ENCODE measurements at regions not wholly inside any gene's neighbourhood (a gene's known extent, or its start where the extent isn't known, plus 50 kb on each side); places are given as distances from the start of the nearest gene placed in this dataset.

- ChIA-PET POLR2A (ENCODE audit: partially characterized antibody) (no interaction called here), CTCF (ENCODE audit: partially characterized antibody) (no interaction called here)
- H3K36me3 Mint-ChIP-seq = no peaks in the 10 kb centered on the region
- intact Hi-C loops (cut with micrococcal nuclease) = no loop called here
- no peaks in the 10 kb centered on the region for H3K27me3 Mint-ChIP-seq
- Histone ChIP-seq H3K27me3 (ENCODE audit: insufficient read depth, low read length) (no peaks in the 10 kb centered on the region), H3K27ac (ENCODE audit: low read depth, low read length) (no peak overlapping the region), H3K4me1 (ENCODE audit: insufficient read depth, low read length) (peaks cover 11% of the 10 kb centered on the region), H3K4me3 (ENCODE audit: low read length in 2 of 2) (no peak overlapping the region), H3K36me3 (ENCODE audit: insufficient read depth, low read length) (no peaks in the 10 kb centered on the region), H3K9me3 (ENCODE audit: control insufficient read depth in 1 of 2, low read length in 2 of 2) (no peaks in the 10 kb centered on the region)
- no peak overlapping the region for H3K4me3 Mint-ChIP-seq
- H3K27ac Mint-ChIP-seq = peak overlapping the region in 2 of 7 donors; percentile 0 to 13
- H3K4me1 Mint-ChIP-seq = peaks cover 10 to 18% (median 15%) of the 10 kb centered on the region in 4 donors
- H3K9me3 Mint-ChIP-seq = peaks cover 0 to 2% (median 0%) of the 10 kb centered on the region in 8 donors
- DNase-seq = no peak
These were observed 53.8 kb upstream of the RGS1 start for GRCh38 chr1:192521734-192522133.

- Histone ChIP-seq H3K4me1 (ENCODE audit: insufficient read depth, low read length) (peaks cover 2% of the 10 kb centered on the region), H3K27ac (ENCODE audit: low read depth, low read length) (no peak overlapping the region), H3K36me3 (ENCODE audit: insufficient read depth, low read length) (no peaks in the 10 kb centered on the region), H3K27me3 (ENCODE audit: insufficient read depth, low read length) (no peaks in the 10 kb centered on the region), H3K9me3 (ENCODE audit: control insufficient read depth in 1 of 2, low read length in 2 of 2) (no peaks in the 10 kb centered on the region), H3K4me3 (ENCODE audit: low read length in 2 of 2) (no peak overlapping the region)
- intact Hi-C loops (cut with micrococcal nuclease) = no loop called here
- ChIA-PET CTCF (ENCODE audit: partially characterized antibody) (no interaction called here), POLR2A (ENCODE audit: partially characterized antibody) (no interaction called here)
- H3K9me3 Mint-ChIP-seq = peaks cover 0 to 2% (median 0%) of the 10 kb centered on the region in 8 donors
- H3K4me1 Mint-ChIP-seq = peaks cover 3 to 10% (median 7%) of the 10 kb centered on the region in 4 donors
- no peaks in the 10 kb centered on the region for H3K36me3 Mint-ChIP-seq
- no peak overlapping the region for H3K4me3 Mint-ChIP-seq
- H3K27me3 Mint-ChIP-seq = no peaks in the 10 kb centered on the region
- DNase-seq = no peak
- no peak overlapping the region for H3K27ac Mint-ChIP-seq
These were observed 52.9 kb upstream of the RGS1 start for GRCh38 chr1:192522673-192523072.

- H3K4me3 ChIP-seq (ENCODE audit: low read length in 2 of 2) = no peak overlapping the region
- no peak for DNase-seq
- ChIA-PET CTCF (ENCODE audit: partially characterized antibody) (interaction anchor here (1.2 kb wide), 1 partner anchor 47 kb away, joined by 3 read pairs; no protein-coding TSS in a partner anchor), POLR2A (ENCODE audit: partially characterized antibody) (interaction anchor here (1.0 kb wide), 1 partner anchor 15 kb away, joined by 3 read pairs; no protein-coding TSS in a partner anchor)
- no peaks in the 10 kb centered on the region for H3K36me3 ChIP-seq (ENCODE audit: insufficient read depth, low read length)
- no peaks in the 10 kb centered on the region for H3K36me3 Mint-ChIP-seq
- intact Hi-C loops (cut with micrococcal nuclease) = no loop called here
- H3K4me3 Mint-ChIP-seq = no peak overlapping the region
- H3K9me3 Mint-ChIP-seq = peaks cover 0 to 2% (median 0%) of the 10 kb centered on the region in 8 donors
- H3K27ac Mint-ChIP-seq = peak overlapping the region in 1 of 7 donors; percentile 41
- H3K27me3 Mint-ChIP-seq = no peaks in the 10 kb centered on the region
- H3K4me1 ChIP-seq (ENCODE audit: insufficient read depth, low read length) = no peaks in the 10 kb centered on the region
- H3K4me1 Mint-ChIP-seq = peaks cover 3 to 15% (median 10%) of the 10 kb centered on the region in 4 donors
- no peak overlapping the region for H3K27ac ChIP-seq (ENCODE audit: low read depth, low read length)
- H3K27me3 ChIP-seq (ENCODE audit: insufficient read depth, low read length) = no peaks in the 10 kb centered on the region
- H3K9me3 ChIP-seq (ENCODE audit: control insufficient read depth in 1 of 2, low read length in 2 of 2) = no peaks in the 10 kb centered on the region
These were observed 51.4 kb upstream of the RGS1 start for GRCh38 chr1:192524223-192524622.

Measured in CD4-positive, alpha-beta memory T cell (primary cell).